ENCODE measurements at regions not wholly inside any gene's neighbourhood (a gene's known extent, or its start where the extent isn't known, plus 50 kb on each side); places are given as distances from the start of the nearest gene placed in this dataset.

DNA sequence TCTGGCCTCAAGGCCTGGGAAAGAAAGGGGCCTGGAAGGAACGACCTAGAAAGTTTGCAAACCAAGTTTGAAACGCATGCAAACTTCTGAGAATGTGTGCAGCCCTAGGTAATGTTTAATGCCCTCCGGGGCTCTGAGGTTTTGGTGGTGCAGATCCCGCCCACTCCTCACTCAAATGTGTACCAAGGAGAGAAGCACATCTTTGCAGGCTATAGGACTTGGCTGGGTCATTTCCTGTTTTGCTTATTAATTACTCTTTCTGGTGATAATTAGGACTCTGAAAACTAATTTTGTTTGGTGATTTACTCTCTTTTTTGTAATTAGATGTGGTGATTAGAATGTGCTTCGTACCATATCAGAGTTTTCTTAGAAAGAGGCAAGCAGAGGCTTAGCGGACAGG, 625.9 kb upstream of the CADM1 start:
- Histone ChIP-seq H3K36me3 (ENCODE audit: low read depth) (no peaks in the 10 kb centered on the region), H3K4me1 (ENCODE audit: insufficient read depth) (no peaks in the 10 kb centered on the region), H3K4me2 (ENCODE audit: unreplicated experiment) (no peak overlapping the region), H4K20me1 (ENCODE audit: insufficient read depth) (no peaks in the 10 kb centered on the region), H3F3A (ENCODE audit: insufficient read depth) (no peaks in the 10 kb centered on the region), H3K9ac (no peak overlapping the region), H3K9me2 (ENCODE audit: insufficient read depth) (no peaks in the 10 kb centered on the region), H3K9me3 (ENCODE audit: low read depth) (no peaks in the 10 kb centered on the region), H3K27ac (no peak overlapping the region), H3K4me3 (no peak overlapping the region), H3K79me2 (ENCODE audit: insufficient read depth) (no peaks in the 10 kb centered on the region), H2AFZ (no peak overlapping the region), H3K27me3 (replicated peaks; ENCODE audit: insufficient read depth) (no peaks in the 10 kb centered on the region)
- DNase-seq = no peak
- in situ Hi-C loops (cut with MboI) = no loop called here
- TF ChIP-seq EZH2phosphoT487 (IDR thresholded peaks at IDR 0.05; ENCODE audit: insufficient read depth, low read depth) = no peak
- WGBS, 2 experiments (ENCODE audit: low coverage in 1 of 2, low lambda C conversion rate in 2 of 2, missing lambda C conversion rate in 2 of 2) = 30 to 31% methylated on average over 6 of the region's 6 CpGs

- Histone ChIP-seq H4K20me1 (ENCODE audit: insufficient read depth) (no peaks in the 10 kb centered on the region), H3K36me3 (ENCODE audit: low read depth) (no peaks in the 10 kb centered on the region), H3K4me1 (ENCODE audit: insufficient read depth) (no peaks in the 10 kb centered on the region), H2AFZ (no peak overlapping the region), H3K9me3 (ENCODE audit: low read depth) (no peaks in the 10 kb centered on the region), H3K9me2 (ENCODE audit: insufficient read depth) (no peaks in the 10 kb centered on the region), H3K27ac (no peak overlapping the region), H3F3A (ENCODE audit: insufficient read depth) (no peaks in the 10 kb centered on the region), H3K79me2 (ENCODE audit: insufficient read depth) (no peaks in the 10 kb centered on the region), H3K4me2 (ENCODE audit: unreplicated experiment) (no peak overlapping the region), H3K27me3 (replicated peaks; ENCODE audit: insufficient read depth) (no peaks in the 10 kb centered on the region), H3K4me3 (no peak overlapping the region), H3K9ac (no peak overlapping the region)
- TF ChIP-seq EZH2 (IDR thresholded peaks at IDR 0.05; ENCODE audit: insufficient read depth, poor library complexity, severe bottlenecking) (no peak), EZH2phosphoT487 (IDR thresholded peaks at IDR 0.05; ENCODE audit: insufficient read depth, low read depth) (no peak)
- DNase-seq = no peak
- WGBS, 2 experiments (ENCODE audit: low coverage in 1 of 2, low lambda C conversion rate in 2 of 2, missing lambda C conversion rate in 2 of 2) = 42 to 43% methylated on average over 9 of the region's 9 CpGs
- in situ Hi-C loops (cut with MboI) = no loop called here
Observed at GRCh38 chr11:116129456-116129855, 625.2 kb upstream of the CADM1 start.

DNA sequence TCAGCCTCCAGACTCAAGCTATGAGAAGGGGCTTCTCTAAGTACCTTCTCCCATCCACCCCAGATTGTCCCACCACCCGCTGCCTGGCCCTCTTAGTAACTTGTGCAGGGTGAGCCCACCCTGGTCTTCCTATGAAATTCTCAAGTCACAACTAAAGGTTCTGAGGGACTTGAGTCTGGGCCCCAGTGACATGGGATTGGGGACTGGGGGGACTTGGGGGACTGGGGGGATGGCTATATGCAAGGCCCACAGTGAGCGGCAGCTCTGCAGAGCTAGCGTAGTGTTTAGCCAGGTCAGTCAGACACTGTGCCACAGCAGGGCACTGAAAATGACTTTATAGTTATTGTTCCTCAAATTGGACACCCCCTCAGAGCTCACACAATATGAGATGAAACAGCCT, 622.3 kb upstream of the CADM1 start:
- Histone ChIP-seq H2AFZ (no peak overlapping the region), H3K36me3 (ENCODE audit: low read depth) (no peaks in the 10 kb centered on the region), H3K9me3 (ENCODE audit: low read depth) (no peaks in the 10 kb centered on the region), H3K27me3 (replicated peaks; ENCODE audit: insufficient read depth) (no peaks in the 10 kb centered on the region), H3K27ac (no peak overlapping the region), H3K79me2 (ENCODE audit: insufficient read depth) (no peaks in the 10 kb centered on the region), H3K9ac (no peak overlapping the region), H3F3A (ENCODE audit: insufficient read depth) (no peaks in the 10 kb centered on the region), H3K4me2 (ENCODE audit: unreplicated experiment) (no peak overlapping the region), H3K9me2 (ENCODE audit: insufficient read depth) (no peaks in the 10 kb centered on the region), H3K4me3 (no peak overlapping the region), H4K20me1 (ENCODE audit: insufficient read depth) (no peaks in the 10 kb centered on the region), H3K4me1 (ENCODE audit: insufficient read depth) (no peaks in the 10 kb centered on the region)
- no peak for DNase-seq
- WGBS, 2 experiments (ENCODE audit: low coverage in 1 of 2, low lambda C conversion rate in 2 of 2, missing lambda C conversion rate in 2 of 2) = 37 to 57% methylated on average over 3 of the region's 3 CpGs
- no peak for TF ChIP-seq EZH2 (IDR thresholded peaks at IDR 0.05; ENCODE audit: insufficient read depth, poor library complexity, severe bottlenecking)
- no peak for TF ChIP-seq EZH2phosphoT487 (IDR thresholded peaks at IDR 0.05; ENCODE audit: insufficient read depth, low read depth)
- in situ Hi-C loops (cut with MboI) = no loop called here

DNA sequence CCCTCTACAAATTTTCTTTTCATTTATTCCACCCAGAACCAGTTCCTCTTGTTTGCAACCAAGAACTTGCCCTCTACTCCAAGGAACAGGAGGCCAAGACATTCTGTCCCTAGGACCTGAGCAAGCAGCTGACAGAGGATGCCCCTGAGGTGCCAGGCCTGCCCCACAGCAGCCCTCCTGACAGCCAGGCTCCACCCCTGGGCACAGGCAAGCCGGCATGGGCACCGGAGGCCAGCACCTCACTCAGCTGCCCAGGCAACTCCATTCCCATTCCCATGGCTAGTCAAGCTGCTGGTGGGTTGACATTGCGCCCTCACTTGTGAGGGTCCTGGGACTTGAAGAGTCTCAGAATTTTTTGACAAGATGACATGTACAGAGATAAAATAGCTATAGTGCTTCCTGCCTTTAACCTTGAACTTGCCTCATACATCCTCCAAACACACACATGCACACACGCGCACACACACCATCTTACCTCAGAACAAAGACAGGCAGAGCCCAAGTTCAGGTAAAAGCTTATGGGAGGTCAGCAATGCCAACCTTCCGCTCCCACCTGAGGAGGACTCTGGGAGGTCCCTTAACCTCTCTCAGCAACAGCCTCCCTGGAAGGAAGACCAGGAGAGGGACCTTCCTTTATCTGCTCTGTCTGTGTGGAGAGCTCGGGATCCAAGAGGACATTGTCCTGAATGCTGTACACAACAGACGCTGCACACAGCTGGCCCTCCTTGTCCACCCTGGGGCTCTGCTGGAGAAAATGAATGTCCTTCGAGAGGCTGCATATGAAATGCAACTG, 620.9 kb upstream of the CADM1 start:
- Histone ChIP-seq H3K9ac (no peak overlapping the region), H3K4me1 (ENCODE audit: insufficient read depth) (no peaks in the 10 kb centered on the region), H3K27me3 (replicated peaks; ENCODE audit: insufficient read depth) (no peaks in the 10 kb centered on the region), H2AFZ (no peak overlapping the region), H3K79me2 (ENCODE audit: insufficient read depth) (no peaks in the 10 kb centered on the region), H3K4me2 (ENCODE audit: unreplicated experiment) (no peak overlapping the region), H3K9me2 (ENCODE audit: insufficient read depth) (no peaks in the 10 kb centered on the region), H3K4me3 (no peak overlapping the region), H4K20me1 (ENCODE audit: insufficient read depth) (no peaks in the 10 kb centered on the region), H3K9me3 (ENCODE audit: low read depth) (no peaks in the 10 kb centered on the region), H3K36me3 (ENCODE audit: low read depth) (no peaks in the 10 kb centered on the region), H3F3A (ENCODE audit: insufficient read depth) (no peaks in the 10 kb centered on the region), H3K27ac (no peak overlapping the region)
- no peak for DNase-seq
- TF ChIP-seq EZH2 (IDR thresholded peaks at IDR 0.05; ENCODE audit: insufficient read depth, poor library complexity, severe bottlenecking) (no peak), EZH2phosphoT487 (IDR thresholded peaks at IDR 0.05; ENCODE audit: insufficient read depth, low read depth) (no peak)
- in situ Hi-C loops (cut with MboI) = no loop called here
- 31 to 37% methylated on average over 9 of the region's 9 CpGs for WGBS, 2 experiments (ENCODE audit: low coverage in 1 of 2, low lambda C conversion rate in 2 of 2, missing lambda C conversion rate in 2 of 2)

Data from GM23248 (cell line).